Liver (tissue), 8 donors: ENCODE measurements at regions not wholly inside any gene's neighbourhood (a gene's known extent, or its start where the extent isn't known, plus 50 kb on each side); places are given as distances from the start of the nearest gene placed in this dataset.

Experiments
- DNase-seq: peaks from one replicate; pipeline ENCODE4 v3.0.0-alpha.2; 2017; ENCODE audit warnings: low spot score
- H3K27ac ChIP-seq, 2 donors: one replicate each; pipeline ENCODE4 v1.7.0; 2013; ENCODE audit warnings: inconsistent platforms in 2 of 2, low read length in 2 of 2, control low read depth in 1 of 2, low read depth in 1 of 2, mild to moderate bottlenecking in 1 of 2
- H3K27me3 ChIP-seq, 4 donors: one replicate each; pipeline versions ENCODE4 v1.6.1 to v1.7.0; 2013; ENCODE audit warnings: low read length in 3 of 4, inconsistent platforms in 1 of 4, mild to moderate bottlenecking in 1 of 4, moderate library complexity in 1 of 4; ENCODE audit not compliant: control insufficient read depth in 4 of 4, insufficient read depth in 4 of 4
- H3K36me3 ChIP-seq, 4 donors: one replicate each; pipeline versions ENCODE4 v1.6.1 to v1.7.0; 2013; ENCODE audit warnings: low read length in 3 of 4, mild to moderate bottlenecking in 3 of 4, low read depth in 1 of 4, moderate library complexity in 1 of 4; ENCODE audit not compliant: control insufficient read depth in 4 of 4, insufficient read depth in 3 of 4
- H3K4me1 ChIP-seq, 4 donors: one replicate each; pipeline versions ENCODE4 v1.6.1 to v1.7.0; 2013; ENCODE audit warnings: low read length in 3 of 4, mild to moderate bottlenecking in 3 of 4, moderate library complexity in 1 of 4; ENCODE audit not compliant: control insufficient read depth in 4 of 4, insufficient read depth in 4 of 4
- H3K4me3 ChIP-seq, 3 donors: one replicate each; pipeline versions ENCODE4 v1.6.1 to v1.7.0; 2013; ENCODE audit warnings: low read length in 3 of 3, control low read depth in 1 of 3, low read depth in 1 of 3, mild to moderate bottlenecking in 1 of 3
- H3K9ac ChIP-seq, 2 donors: one replicate each; pipeline ENCODE4 v1.7.0; 2013; ENCODE audit warnings: low read length in 2 of 2, mild to moderate bottlenecking in 2 of 2, moderate library complexity in 2 of 2, control low read depth in 1 of 2, low read depth in 1 of 2
- H3K9me3 ChIP-seq, 4 donors: one replicate each; pipeline versions ENCODE4 v1.6.1 to v1.7.0; 2013; ENCODE audit warnings: low read length in 3 of 4; ENCODE audit not compliant: control insufficient read depth in 4 of 4
- ATF3 ChIP-seq: IDR thresholded peaks from 2 replicates; pipeline ENCODE4 v1.6.1; 2016; ENCODE audit warnings: antibody characterized with exemption
- CTCF ChIP-seq: fragments of 150-350 bp; IDR thresholded peaks from 2 replicates; pipeline ENCODE4 v1.5.1; 2017; ENCODE audit warnings: improper control_type of control experiment, low read depth, low read length; ENCODE audit not compliant: missing input control
- EGR1 ChIP-seq, 2 donors: IDR thresholded peaks; 2 replicates each; pipeline ENCODE4 v1.6.1; 2016 to 2018; ENCODE audit warnings: antibody characterized with exemption in 2 of 2, low read depth in 2 of 2
- FOXA1 ChIP-seq: IDR thresholded peaks from 2 replicates; pipeline ENCODE4 v1.6.1; 2016; ENCODE audit warnings: antibody characterized with exemption
- FOXA2 ChIP-seq: IDR thresholded peaks from 2 replicates; pipeline ENCODE4 v1.6.1; 2016; ENCODE audit warnings: antibody characterized with exemption
- GABPA ChIP-seq, 2 donors: IDR thresholded peaks in 1 of 2; conservative IDR thresholded peaks in 1 of 2; 2 replicates each; pipeline ENCODE4 v1.6.1; 2016; ENCODE audit warnings: antibody characterized with exemption in 2 of 2, mild to moderate bottlenecking in 1 of 2, moderate library complexity in 1 of 2
- HNF4A ChIP-seq, 2 donors: conservative IDR thresholded peaks; 2 replicates each; pipeline ENCODE4 v1.6.1; 2016; ENCODE audit warnings: antibody characterized with exemption in 2 of 2, mild to moderate bottlenecking in 2 of 2
- HNF4G ChIP-seq: IDR thresholded peaks from 2 replicates; pipeline ENCODE4 v1.6.1; 2016; ENCODE audit warnings: antibody characterized with exemption
- RAD21 ChIP-seq, 2 donors: IDR thresholded peaks; 2 replicates each; pipeline ENCODE4 v1.6.1; 2016; ENCODE audit warnings: antibody characterized with exemption in 2 of 2, mild to moderate bottlenecking in 2 of 2
- RXRA ChIP-seq, 2 donors: IDR thresholded peaks; 2 replicates each; pipeline ENCODE4 v1.6.1; 2017 to 2018; ENCODE audit warnings: antibody characterized with exemption in 2 of 2, mild to moderate bottlenecking in 1 of 2
- SP1 ChIP-seq: IDR thresholded peaks from 2 replicates; pipeline ENCODE4 v1.6.1; 2018; ENCODE audit warnings: antibody characterized with exemption, mild to moderate bottlenecking
- TAF1 ChIP-seq: conservative IDR thresholded peaks from 2 replicates; pipeline ENCODE4 v1.6.1; 2016; ENCODE audit warnings: antibody characterized with exemption, mild to moderate bottlenecking
- ZBTB33 ChIP-seq: IDR thresholded peaks from 2 replicates; pipeline ENCODE4 v1.6.1; 2016; ENCODE audit warnings: antibody characterized with exemption
- WGBS: extraction: QIAGEN DNeasy Blood & Tissue Kit; methylation state at CpG from one replicate; pipeline ENCODE4 v1.1.7; 2013; 5-methylcytosine and 5-hydroxymethylcytosine counted together
- donor health status: healthy.
- donor health status: healthy.
- donor health status: healthy.
- donor health status: healthy.
- donor health status: healthy.

GRCh38 chr14:85466678-85467077, 63.3 kb upstream of the FLRT2 start:
- DNase-seq: no peak
- no peaks in the 10 kb centered on the region for H3K4me1 ChIP-seq
- no peaks in the 10 kb centered on the region for H3K9me3 ChIP-seq
- H3K27ac ChIP-seq: no peak overlapping the region
- 67% methylated on average over 3 of the region's 3 CpGs for WGBS
- no peak overlapping the region for H3K9ac ChIP-seq
- H3K4me3 ChIP-seq: no peak overlapping the region
- no peaks in the 10 kb centered on the region for H3K27me3 ChIP-seq
- TF ChIP-seq HNF4A (conservative IDR thresholded peaks at IDR 0.05): no peak
- TF ChIP-seq TAF1: no peak
- no peak for TF ChIP-seq CTCF
- TF ChIP-seq EGR1 (IDR thresholded peaks at IDR 0.05; ENCODE audit: low read depth in 2 of 2): no peak
- no peak for TF ChIP-seq HNF4G
- no peak for TF ChIP-seq GABPA (IDR thresholded peaks at IDR 0.05 in 1 of 2, conservative IDR thresholded peaks at IDR 0.05 in 1 of 2)
- TF ChIP-seq ATF3: no peak
- no peak for TF ChIP-seq ZBTB33
- no peak for TF ChIP-seq FOXA1
- TF ChIP-seq SP1: no peak
- no peaks in the 10 kb centered on the region for H3K36me3 ChIP-seq

- WGBS: 65% methylated on average over 2 of the region's 2 CpGs
- Histone ChIP-seq H3K4me3 (no peak overlapping the region), H3K27ac (no peak overlapping the region), H3K27me3 (no peaks in the 10 kb centered on the region), H3K9ac (no peak overlapping the region), H3K36me3 (no peaks in the 10 kb centered on the region), H3K4me1 (no peaks in the 10 kb centered on the region), H3K9me3 (no peaks in the 10 kb centered on the region)
- TF ChIP-seq GABPA (IDR thresholded peaks at IDR 0.05 in 1 of 2, conservative IDR thresholded peaks at IDR 0.05 in 1 of 2): no peak
- no peak for TF ChIP-seq HNF4G
- no peak for TF ChIP-seq RAD21 (IDR thresholded peaks at IDR 0.05)
- DNase-seq: no peak
Measured at GRCh38 chr14:85468816-85469215, 61.1 kb upstream of the FLRT2 start.

GRCh38 chr14:85471156-85471555, 58.8 kb upstream of the FLRT2 start:
- Histone ChIP-seq H3K9me3 (no peaks in the 10 kb centered on the region), H3K4me1 (no peaks in the 10 kb centered on the region), H3K9ac (no peak overlapping the region), H3K36me3 (no peaks in the 10 kb centered on the region), H3K27ac (no peak overlapping the region), H3K4me3 (no peak overlapping the region), H3K27me3 (no peaks in the 10 kb centered on the region)
- TF ChIP-seq FOXA2 (no peak), EGR1 (IDR thresholded peaks at IDR 0.05; ENCODE audit: low read depth in 2 of 2) (no peak), FOXA1 (no peak), RXRA (IDR thresholded peaks at IDR 0.05) (no peak), SP1 (no peak)
- no peak for DNase-seq
